Activated CD8-positive, alpha-beta T cell treated with anti-CD3 and anti-CD28 coated beads for 36 hours (primary cell): ENCODE measurements at regions not wholly inside any gene's neighbourhood (a gene's known extent, or its start where the extent isn't known, plus 50 kb on each side); places are given as distances from the start of the nearest gene placed in this dataset.
"Not testable (repeated sequence)": the region's sequence is repeated elsewhere in the genome, so short reads cannot be mapped to it uniquely, and the experiment has no call there.

Experiments
- ATAC-seq: fragments of 200-7000 bp; cut with Tn5 transposase; one replicate; pipeline ENCODE4 v1.10.0; 2021; ENCODE audit warnings: mild to moderate bottlenecking, moderate library complexity
- CTCF ChIA-PET: fragments of 350-600 bp; sonication (Branson Sonifier 250); formaldehyde crosslinking; loops from one replicate; lab custom pipeline; 2021; ENCODE audit warnings: antibody characterized with exemption; lab: Charles Lee
- POLR2A ChIA-PET: fragments of 350-600 bp; sonication (Branson Sonifier 250); formaldehyde crosslinking; loops from one replicate; lab custom pipeline; 2021; ENCODE audit warnings: antibody characterized with exemption; lab: Charles Lee
- DNase-seq: peaks from one replicate; pipeline ENCODE4 v3.0.0-alpha.2; 2020
- H3K27ac Mint-ChIP-seq: one replicate; pipeline ENCODE4 v1.8.0; 2021; ENCODE audit warnings: mild to moderate bottlenecking, mixed read lengths
- H3K27me3 Mint-ChIP-seq: one replicate; pipeline ENCODE4 v1.8.0; 2021; ENCODE audit warnings: mixed read lengths
- H3K36me3 Mint-ChIP-seq: one replicate; pipeline ENCODE4 v1.8.0; 2021; ENCODE audit warnings: low read depth, mixed read lengths
- H3K4me1 Mint-ChIP-seq: one replicate; pipeline ENCODE4 v1.8.0; 2021; ENCODE audit warnings: low read depth, mixed read lengths
- H3K4me3 Mint-ChIP-seq: one replicate; pipeline ENCODE4 v1.8.0; 2021; ENCODE audit warnings: mild to moderate bottlenecking, moderate library complexity, mixed read lengths
- H3K9me3 Mint-ChIP-seq: one replicate; pipeline ENCODE4 v1.8.0; 2021; ENCODE audit warnings: mixed read lengths
- intact Hi-C: fragments of 100-400 bp; cut with micrococcal nuclease; formaldehyde crosslinking; loops from one replicate; pipeline ENCODE4 v1.10.0; 2022
- TF ChIP-seq, protein P1 (sequence below): fragments of 200-600 bp; IDR thresholded peaks from one replicate; pipeline ENCODE4 v1.8.0; 2022; ENCODE audit warnings: antibody characterized with exemption, mild to moderate bottlenecking

DNA sequence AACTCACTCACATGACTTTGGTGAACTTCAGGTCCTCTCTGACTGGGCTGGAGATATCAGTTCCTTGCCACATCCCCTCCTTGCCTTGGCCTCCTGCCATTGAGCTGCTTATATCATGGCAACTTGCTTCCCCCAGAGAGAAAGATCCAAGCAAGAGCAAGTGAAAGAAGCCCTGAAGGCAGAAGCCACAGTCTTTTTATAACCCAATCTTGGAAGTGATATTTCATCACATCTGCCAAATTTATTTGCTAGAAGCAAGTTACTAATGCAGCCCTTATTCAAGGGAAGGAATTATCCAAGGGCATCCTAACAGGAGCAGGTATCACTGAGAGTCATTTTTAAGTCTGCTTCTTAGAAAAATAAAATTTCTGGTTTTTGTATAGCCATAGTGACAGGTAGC, 127.8 kb downstream of the SLC38A4 start:
- ChIA-PET CTCF (no interaction called here), POLR2A (no interaction called here)
- intact Hi-C loops, result no loop called here
- Mint-ChIP-seq H3K36me3 (no peaks in the 10 kb centered on the region), H3K27me3 (no peaks in the 10 kb centered on the region), H3K4me3 (no peak overlapping the region), H3K9me3 (peaks cover 6% of the 10 kb centered on the region), H3K27ac (no peak overlapping the region), H3K4me1 (no peaks in the 10 kb centered on the region)
- ATAC-seq (no peak), DNase-seq (no peak)
- TF ChIP-seq, protein P1, sequence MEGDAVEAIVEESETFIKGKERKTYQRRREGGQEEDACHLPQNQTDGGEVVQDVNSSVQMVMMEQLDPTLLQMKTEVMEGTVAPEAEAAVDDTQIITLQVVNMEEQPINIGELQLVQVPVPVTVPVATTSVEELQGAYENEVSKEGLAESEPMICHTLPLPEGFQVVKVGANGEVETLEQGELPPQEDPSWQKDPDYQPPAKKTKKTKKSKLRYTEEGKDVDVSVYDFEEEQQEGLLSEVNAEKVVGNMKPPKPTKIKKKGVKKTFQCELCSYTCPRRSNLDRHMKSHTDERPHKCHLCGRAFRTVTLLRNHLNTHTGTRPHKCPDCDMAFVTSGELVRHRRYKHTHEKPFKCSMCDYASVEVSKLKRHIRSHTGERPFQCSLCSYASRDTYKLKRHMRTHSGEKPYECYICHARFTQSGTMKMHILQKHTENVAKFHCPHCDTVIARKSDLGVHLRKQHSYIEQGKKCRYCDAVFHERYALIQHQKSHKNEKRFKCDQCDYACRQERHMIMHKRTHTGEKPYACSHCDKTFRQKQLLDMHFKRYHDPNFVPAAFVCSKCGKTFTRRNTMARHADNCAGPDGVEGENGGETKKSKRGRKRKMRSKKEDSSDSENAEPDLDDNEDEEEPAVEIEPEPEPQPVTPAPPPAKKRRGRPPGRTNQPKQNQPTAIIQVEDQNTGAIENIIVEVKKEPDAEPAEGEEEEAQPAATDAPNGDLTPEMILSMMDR, result no peak

DNA sequence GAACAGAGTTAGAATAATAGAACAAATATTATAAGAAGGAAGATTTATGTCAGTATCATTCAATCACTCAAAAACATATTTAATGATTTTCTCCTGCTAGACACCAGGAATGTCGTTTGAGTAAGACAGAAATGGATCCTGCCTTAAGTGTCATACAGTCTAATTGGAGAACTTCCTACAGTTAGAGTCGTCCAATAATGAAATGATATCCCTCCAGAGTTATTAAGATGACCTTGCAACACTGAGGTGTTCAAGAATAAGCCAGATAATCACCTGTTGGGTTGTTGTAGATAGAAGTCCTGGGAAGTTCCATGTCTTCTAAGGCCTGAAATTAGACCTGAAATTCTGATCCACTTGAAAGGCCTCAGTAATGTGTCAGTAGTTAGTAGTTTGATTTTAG, 132.3 kb downstream of the SLC38A4 start:
- H3K4me1 Mint-ChIP-seq, result no peaks in the 10 kb centered on the region
- H3K27ac Mint-ChIP-seq, result no peak overlapping the region
- H3K4me3 Mint-ChIP-seq, result no peak overlapping the region
- ATAC-seq, result no peak
- peaks cover 6% of the 10 kb centered on the region for H3K9me3 Mint-ChIP-seq
- no peak for DNase-seq
- H3K27me3 Mint-ChIP-seq, result no peaks in the 10 kb centered on the region
- TF ChIP-seq, protein P1, result no peak
- intact Hi-C loops, result no loop called here
- H3K36me3 Mint-ChIP-seq, result no peaks in the 10 kb centered on the region
- ChIA-PET POLR2A (no interaction called here), CTCF (no interaction called here)

DNA sequence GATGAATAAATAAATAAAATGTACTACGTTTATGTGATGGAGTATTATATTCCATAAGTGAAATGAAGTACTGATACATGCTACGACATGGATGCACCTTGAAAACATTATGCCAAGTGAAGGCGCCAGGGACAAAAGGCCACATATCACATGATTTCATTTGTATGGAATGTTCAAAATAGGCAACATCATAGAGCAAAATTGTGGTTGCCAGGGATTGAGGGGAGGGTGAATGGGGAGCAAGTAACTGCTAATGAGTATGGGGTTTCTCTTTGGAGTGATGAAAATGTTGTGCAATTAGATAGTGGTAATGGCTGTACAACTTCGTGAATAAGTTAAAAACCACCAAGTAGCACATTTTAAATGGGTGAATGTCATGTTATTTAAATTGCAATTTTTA, 132.8 kb downstream of the SLC38A4 start:
- H3K9me3 Mint-ChIP-seq, result peaks cover 6% of the 10 kb centered on the region
- H3K27me3 Mint-ChIP-seq, result no peaks in the 10 kb centered on the region
- H3K4me3 Mint-ChIP-seq, result no peak overlapping the region
- TF ChIP-seq, protein P1, result no peak
- POLR2A ChIA-PET, result no interaction called here
- H3K36me3 Mint-ChIP-seq, result no peaks in the 10 kb centered on the region
- CTCF ChIA-PET, result interaction anchor here (0.6 kb wide), 1 partner anchor 472 kb away, joined by 3 read pairs; no protein-coding TSS in a partner anchor
- DNase-seq (no peak), ATAC-seq (no peak)
- intact Hi-C loops, result no loop called here
- no peaks in the 10 kb centered on the region for H3K4me1 Mint-ChIP-seq
- H3K27ac Mint-ChIP-seq, result no peak overlapping the region

DNA sequence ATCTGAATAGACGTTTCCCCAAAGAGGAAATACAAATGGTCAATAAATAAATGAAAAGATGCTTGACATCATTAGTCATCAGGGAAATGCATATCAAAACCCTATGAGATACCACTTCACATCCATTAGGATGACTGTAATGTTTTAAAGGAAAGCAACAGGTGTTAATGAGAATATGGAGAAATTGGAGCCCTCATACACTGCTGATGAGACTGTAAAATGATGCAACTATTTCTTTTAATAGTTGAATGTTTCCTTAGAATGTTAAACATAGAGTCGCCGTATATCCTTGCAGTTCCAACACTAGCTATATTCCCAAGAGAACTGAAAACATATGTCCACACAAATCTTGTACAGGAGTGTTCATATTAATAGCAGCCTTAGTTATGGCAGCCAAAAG, 133.2 kb downstream of the SLC38A4 start:
- Mint-ChIP-seq H3K36me3 (no peaks in the 10 kb centered on the region), H3K27me3 (no peaks in the 10 kb centered on the region), H3K4me1 (no peaks in the 10 kb centered on the region), H3K27ac (no peak overlapping the region), H3K9me3 (peaks cover 3% of the 10 kb centered on the region), H3K4me3 (no peak overlapping the region)
- ATAC-seq (no peak), DNase-seq (no peak)
- TF ChIP-seq, protein P1, result no peak
- POLR2A ChIA-PET, result no interaction called here
- intact Hi-C loops, result no loop called here
- CTCF ChIA-PET, result interaction anchor here (0.6 kb wide), 1 partner anchor 473 kb away, joined by 3 read pairs; no protein-coding TSS in a partner anchor

DNA sequence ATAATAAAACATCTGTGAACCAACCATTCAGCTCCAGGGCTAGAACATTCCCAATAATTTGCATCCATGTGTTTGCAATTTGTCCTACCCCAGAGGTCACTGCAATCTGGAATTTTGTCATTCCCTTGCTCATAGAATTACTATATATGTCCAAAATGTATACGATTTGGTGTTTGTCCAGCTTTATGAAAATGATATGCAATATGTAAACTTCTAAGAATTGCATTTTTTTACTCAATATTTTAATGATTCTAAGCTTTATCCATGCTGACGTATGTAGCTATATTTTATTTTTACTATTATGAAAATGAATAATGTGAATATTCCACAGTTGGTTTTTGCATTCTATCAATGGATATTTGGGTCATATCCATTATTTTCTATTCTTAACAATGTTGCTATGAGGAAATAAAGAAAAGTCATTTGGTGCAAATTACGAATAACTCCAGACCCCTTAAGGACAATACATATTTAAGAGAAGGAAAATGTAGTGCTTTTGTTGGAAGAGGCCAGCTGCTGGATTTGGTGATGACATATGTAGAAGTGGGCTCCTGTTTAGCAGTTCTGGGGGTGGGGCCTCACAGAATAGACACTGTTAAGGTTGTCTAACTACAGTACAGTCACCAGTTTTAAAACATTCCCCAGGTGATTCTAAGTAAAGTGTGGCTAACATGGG, 139.4 kb downstream of the SLC38A4 start:
- DNase-seq (no peak), ATAC-seq (no peak)
- no peak overlapping the region for H3K27ac Mint-ChIP-seq
- H3K4me1 Mint-ChIP-seq, result no peaks in the 10 kb centered on the region
- no peaks in the 10 kb centered on the region for H3K36me3 Mint-ChIP-seq
- no peak overlapping the region for H3K4me3 Mint-ChIP-seq
- TF ChIP-seq, protein P1, result no peak
- H3K9me3 Mint-ChIP-seq, result peaks cover 8% of the 10 kb centered on the region
- intact Hi-C loops, result no loop called here
- H3K27me3 Mint-ChIP-seq, result no peaks in the 10 kb centered on the region
- ChIA-PET CTCF (interaction anchor here (0.8 to 1.4 kb wide), 2 partner anchors 9 to 562 kb away, joined by 3 to 4 read pairs; no protein-coding TSS in a partner anchor), POLR2A (interaction anchor here (1.1 kb wide), 1 partner anchor 327 kb away, joined by 4 read pairs; no protein-coding TSS in a partner anchor)

DNA sequence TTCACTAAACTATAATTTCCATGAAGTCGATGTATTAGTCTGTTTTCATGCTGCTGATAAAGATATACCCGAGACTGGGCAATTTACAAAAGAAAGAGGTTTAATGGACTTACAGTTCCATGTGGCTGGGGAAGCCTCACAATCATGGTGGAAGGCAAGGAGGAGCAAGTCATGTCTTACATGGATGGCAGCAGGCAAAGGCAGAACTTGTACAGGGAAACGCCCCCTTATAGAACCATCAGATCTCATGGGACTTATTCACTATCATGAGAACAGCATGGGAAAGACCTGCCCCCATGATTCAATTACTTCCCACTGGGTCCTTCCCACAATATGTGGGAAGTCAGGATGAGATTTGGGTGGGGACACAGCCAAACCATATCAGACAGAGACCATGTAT, 141.6 kb downstream of the SLC38A4 start:
- POLR2A ChIA-PET, H3K9me3 Mint-ChIP-seq, ATAC-seq, H3K27me3 Mint-ChIP-seq, H3K36me3 Mint-ChIP-seq, DNase-seq, intact Hi-C loops, H3K27ac Mint-ChIP-seq, H3K4me3 Mint-ChIP-seq, H3K4me1 Mint-ChIP-seq: not testable (repeated sequence)
- CTCF ChIA-PET, result interaction anchor here (1.0 kb wide), 1 partner anchor 9 kb away, joined by 3 read pairs; no protein-coding TSS in a partner anchor
